A549 (cell line): ENCODE measurements at regions not wholly inside any gene's neighbourhood (a gene's known extent, or its start where the extent isn't known, plus 50 kb on each side); places are given as distances from the start of the nearest gene placed in this dataset.
A peak's percentile ranks its signal among the peaks of the same experiment; 100 is the strongest.

Experiments
- ATAC-seq, 2 experiments: fragments of 200-7000 bp in 1 of 2; fragments of >200 bp in 1 of 2; cut with Nextera tagmentation in 1 of 2; cut with Tn5 transposase in 1 of 2; 3 replicates each; pipeline versions ENCODE4 v1.8.0 to v1.9.1; 2018 to 2020; ENCODE audit warnings: mild to moderate bottlenecking in 1 of 2, moderate library complexity in 1 of 2
- CTCF ChIA-PET: fragments of 300-600 bp; sonication (Branson Sonifier 250); formaldehyde crosslinking; extraction: SDS; loops from one replicate; lab custom pipeline; 2021; ENCODE audit warnings: antibody characterized with exemption, inconsistent platforms; lab: Yijun Ruan, JAX
- POLR2A ChIA-PET: fragments of 350-600 bp; formaldehyde crosslinking; extraction: SDS; loops from one replicate; lab custom pipeline; 2021; ENCODE audit warnings: antibody characterized with exemption, inconsistent platforms; lab: Yijun Ruan, JAX
- DNase-seq, 2 experiments: peaks; one replicate each; pipeline versions ENCODE4 v3.0.0 to v3.0.0-alpha.2; 2011 to 2016; ENCODE audit warnings: low read depth in 1 of 2, low spot score in 1 of 2
- FAIRE-seq: peaks from 2 replicates; lab custom pipeline; 2011; peaks lifted over from hg19 to GRCh38; lab: Jason Lieb, UNC
- H3K27ac ChIP-seq, 2 experiments: fragments of >200 bp; sonication (Bioruptor Twin); formaldehyde crosslinking; 3 replicates each; pipeline ENCODE4 v1.5.1; 2016 to 2017
- H3K4me1 ChIP-seq: fragments of >200 bp; sonication (Bioruptor Twin); formaldehyde crosslinking; 3 replicates; pipeline ENCODE4 v1.6.1; 2016
- H3K4me2 ChIP-seq: fragments of >200 bp; sonication (Bioruptor Twin); formaldehyde crosslinking; 3 replicates; pipeline ENCODE4 v1.6.1; 2016
- H3K4me3 ChIP-seq: fragments of >200 bp; sonication (Bioruptor Twin); formaldehyde crosslinking; 3 replicates; pipeline ENCODE4 v1.5.1; 2016
- H3K9me3 ChIP-seq: fragments of >200 bp; sonication (Bioruptor Twin); formaldehyde crosslinking; 3 replicates; pipeline ENCODE4 v1.6.1; 2016
- CBX2 ChIP-seq: fragments of 200-600 bp; sonication (generic); IDR thresholded peaks from 2 replicates; pipeline ENCODE4 v1.6.1; 2016; ENCODE audit warnings: low read depth, mild to moderate bottlenecking, borderline replicate concordance
- CBX8 ChIP-seq: fragments of 200-600 bp; sonication (generic); IDR thresholded peaks from 2 replicates; pipeline ENCODE4 v1.6.1; 2016
- CEBPB ChIP-seq, 2 experiments: fragments of >200 bp in 1 of 2; sonication (Bioruptor Twin) in 1 of 2; formaldehyde crosslinking in 1 of 2; IDR thresholded peaks; 2 replicates each; pipeline ENCODE4 v1.6.1; 2012 to 2016
- EHF ChIP-seq: fragments of 250-450 bp; sonication (Bioruptor Pico); IDR thresholded peaks from 2 replicates; pipeline ENCODE4 v1.5.0; 2020; ENCODE audit warnings: mild to moderate bottlenecking
- EP300 ChIP-seq, 2 experiments: fragments of >200 bp; sonication (Bioruptor Twin); formaldehyde crosslinking; IDR thresholded peaks; 2 replicates in 1 of 2; 3 replicates in 1 of 2; pipeline ENCODE4 v1.6.1; 2016 to 2017
- FOSL2 ChIP-seq, 2 experiments: fragments of 450-650 bp in 1 of 2; fragments of >200 bp in 1 of 2; sonication (Bioruptor Twin) in 1 of 2; formaldehyde crosslinking; IDR thresholded peaks; 2 replicates each; pipeline versions ENCODE4 v1.5.0 to v1.6.1; 2016 to 2020; ENCODE audit warnings: mild to moderate bottlenecking in 1 of 2, moderate library complexity in 1 of 2
- FOXS1 ChIP-seq: fragments of 250-450 bp; sonication (Bioruptor Pico); IDR thresholded peaks from 2 replicates; pipeline ENCODE4 v1.5.0; 2020; ENCODE audit warnings: mild to moderate bottlenecking, moderate library complexity
- GATA3 ChIP-seq: IDR thresholded peaks from 2 replicates; pipeline ENCODE4 v1.6.1; 2012; ENCODE audit warnings: borderline replicate concordance
- HES2 ChIP-seq: fragments of >200 bp; sonication (Bioruptor Twin); formaldehyde crosslinking; IDR thresholded peaks from 2 replicates; pipeline ENCODE4 v1.6.1; 2016
- HMGXB4 ChIP-seq: fragments of 250-450 bp; sonication (Bioruptor Pico); IDR thresholded peaks from 2 replicates; pipeline ENCODE4 v1.5.0; 2021; ENCODE audit warnings: mild to moderate bottlenecking, moderate library complexity, borderline replicate concordance
- HOXA7 ChIP-seq: fragments of 250-450 bp; sonication (Bioruptor Pico); IDR thresholded peaks from 2 replicates; pipeline ENCODE4 v1.5.0; 2020; ENCODE audit warnings: mild to moderate bottlenecking, moderate library complexity
- JUN ChIP-seq, 2 experiments: fragments of >200 bp; sonication (Bioruptor Twin); formaldehyde crosslinking; IDR thresholded peaks; 2 replicates in 1 of 2; 3 replicates in 1 of 2; pipeline ENCODE4 v1.6.1; 2016 to 2017
- JUNB ChIP-seq: fragments of >200 bp; sonication (Bioruptor Twin); formaldehyde crosslinking; IDR thresholded peaks from 2 replicates; pipeline ENCODE4 v1.6.1; 2016
- KDM1A ChIP-seq: fragments of 200-600 bp; sonication (generic); IDR thresholded peaks from 2 replicates; pipeline ENCODE4 v1.6.1; 2016; ENCODE audit warnings: low read depth, mild to moderate bottlenecking
- MAFK ChIP-seq: fragments of 450-650 bp; IDR thresholded peaks from 2 replicates; pipeline ENCODE4 v1.6.1; 2014; ENCODE audit not compliant: partially characterized antibody
- MYC ChIP-seq: IDR thresholded peaks from 2 replicates; pipeline ENCODE4 v1.6.1; 2012; ENCODE audit warnings: mild to moderate bottlenecking, inconsistent platforms, low read length, improper control_type of control experiment, borderline replicate concordance
- NFE2L2 ChIP-seq: fragments of 150-350 bp; conservative IDR thresholded peaks from 2 replicates; pipeline ENCODE4 v1.6.1; 2014; ENCODE audit warnings: low read length
- PHF8 ChIP-seq: fragments of 200-600 bp; sonication (generic); IDR thresholded peaks from 2 replicates; pipeline ENCODE4 v1.6.1; 2016; ENCODE audit warnings: low read depth, mild to moderate bottlenecking, antibody characterized with exemption, moderate library complexity, borderline replicate concordance
- RAD21 ChIP-seq, 2 experiments: fragments of >200 bp in 1 of 2; sonication (Bioruptor Twin) in 1 of 2; formaldehyde crosslinking in 1 of 2; IDR thresholded peaks in 1 of 2; conservative IDR thresholded peaks in 1 of 2; 2 replicates in 1 of 2; 3 replicates in 1 of 2; pipeline ENCODE4 v1.6.1; 2012 to 2018; ENCODE audit warnings: inconsistent platforms in 1 of 2
- RARB ChIP-seq: fragments of 250-450 bp; sonication (Bioruptor Pico); IDR thresholded peaks from 2 replicates; pipeline ENCODE4 v1.8.0; 2021; ENCODE audit warnings: mild to moderate bottlenecking, moderate library complexity
- RCOR1 ChIP-seq: fragments of 150-350 bp; IDR thresholded peaks from 2 replicates; pipeline ENCODE4 v1.6.1; 2014; ENCODE audit warnings: antibody characterized with exemption, low read length, low read depth
- REST ChIP-seq: fragments of 200-600 bp; sonication (generic); IDR thresholded peaks from 2 replicates; pipeline ENCODE4 v1.6.1; 2016; ENCODE audit warnings: antibody characterized with exemption, mild to moderate bottlenecking, moderate library complexity
- RFX5 ChIP-seq: fragments of 450-650 bp; IDR thresholded peaks from 2 replicates; pipeline ENCODE4 v1.7.1; 2014; ENCODE audit warnings: antibody characterized with exemption, mild to moderate bottlenecking, moderate library complexity
- SMC3 ChIP-seq: fragments of >200 bp; sonication (Bioruptor Twin); formaldehyde crosslinking; IDR thresholded peaks from 3 replicates; pipeline ENCODE4 v1.6.1; 2018; ENCODE audit warnings: inconsistent platforms
- TP53 ChIP-seq: fragments of 250-450 bp; sonication (Bioruptor Pico); IDR thresholded peaks from 2 replicates; pipeline ENCODE4 v1.5.0; 2021; ENCODE audit warnings: mild to moderate bottlenecking, moderate library complexity
- ZC3H11A ChIP-seq: fragments of 450-650 bp; IDR thresholded peaks from 2 replicates; pipeline ENCODE4 v1.6.1; 2014; ENCODE audit warnings: antibody characterized with exemption, mild to moderate bottlenecking
- ZFP36 ChIP-seq: fragments of 450-650 bp; IDR thresholded peaks from 2 replicates; pipeline ENCODE4 v1.6.1; 2014; ENCODE audit warnings: borderline replicate concordance; ENCODE audit not compliant: partially characterized antibody
- ZSCAN20 ChIP-seq: fragments of 250-450 bp; sonication (Bioruptor Pico); IDR thresholded peaks from 2 replicates; pipeline ENCODE4 v1.8.0; 2022; ENCODE audit warnings: mild to moderate bottlenecking, moderate library complexity
- WGBS: methylation state at CpG from one replicate; pipeline ENCODE4 v1.1.6; 2017; ENCODE audit errors: missing lambda C conversion rate; 5-methylcytosine and 5-hydroxymethylcytosine counted together
- TF ChIP-seq, protein P1 (sequence below): fragments of 150-350 bp; IDR thresholded peaks from 2 replicates; pipeline ENCODE4 v1.6.1; 2014; ENCODE audit warnings: low read depth, mild to moderate bottlenecking, low read length
- TF ChIP-seq, protein P2 (sequence below): fragments of >200 bp; sonication (Bioruptor Twin); formaldehyde crosslinking; IDR thresholded peaks from 3 replicates; pipeline ENCODE4 v1.5.1; 2016

DNA sequence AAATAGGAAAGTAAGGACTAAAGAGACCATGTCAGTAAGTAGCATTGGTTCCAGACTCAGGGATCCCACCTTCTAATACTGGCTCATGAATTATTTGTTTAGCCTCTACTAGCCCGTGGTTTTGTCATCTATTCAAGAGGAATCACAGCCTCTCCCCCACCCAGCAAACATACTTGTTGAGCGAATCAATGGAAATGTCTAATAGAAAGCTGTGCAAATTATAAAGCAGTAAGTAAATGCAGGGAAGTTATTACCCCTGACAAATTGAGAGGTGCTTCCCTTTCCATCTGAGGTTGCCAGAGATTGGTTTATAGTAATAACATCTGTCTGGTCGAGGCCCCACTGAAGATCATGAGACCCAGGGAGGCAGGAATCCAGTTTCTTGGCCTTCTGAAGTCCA is 219.3 kb upstream of the OSR1 start:
- peak overlapping the region; percentile 58 for H3K4me2 ChIP-seq
- peaks cover 66% of the 10 kb centered on the region for H3K4me1 ChIP-seq
- FAIRE-seq (peak; percentile 23), DNase-seq (peak in 1 of 2 experiments; percentile 47), ATAC-seq (peak in 1 of 2 experiments; percentile 61; a peak in 3 of 6 replicates)
- POLR2A ChIA-PET = no interaction called here
- no peak overlapping the region for H3K4me3 ChIP-seq
- TF ChIP-seq FOSL2 (IDR thresholded peaks at IDR 0.05) = no peak
- peak; percentile 18; the same call in 1 of the 2 replicates for TF ChIP-seq FOSL2 (CRISPR knock-in tag; IDR thresholded peaks at IDR 0.05)
- no peak for TF ChIP-seq JUNB
- H3K27ac ChIP-seq = peak overlapping the region; percentile 43 to 58; a peak in 4 of 6 replicates
- CTCF ChIA-PET = interaction anchor here (0.6 to 1.1 kb wide), 3 partner anchors 90 to 1113 kb away, joined by 3 to 4 read pairs (median 4); no protein-coding TSS in a partner anchor
- 26% methylated on average over 3 of the region's 3 CpGs for WGBS
- no peaks in the 10 kb centered on the region for H3K9me3 ChIP-seq

- ATAC-seq = peak; percentile 54 to 75; a peak in 5 of 6 replicates
- no peak overlapping the region for H3K4me3 ChIP-seq
- DNase-seq = peak in 1 of 2 experiments; percentile 80
- ChIA-PET POLR2A (no interaction called here), CTCF (no interaction called here)
- FAIRE-seq = peak; percentile 87
- peak overlapping the region; percentile 58 for H3K4me2 ChIP-seq
- H3K9me3 ChIP-seq = no peaks in the 10 kb centered on the region
- H3K27ac ChIP-seq = peak overlapping the region; percentile 45 to 55
- WGBS = 4% methylated on average over 3 of the region's 3 CpGs
- peaks cover 66% of the 10 kb centered on the region for H3K4me1 ChIP-seq
- no peak for TF ChIP-seq FOXS1 (CRISPR knock-in tag)
- TF ChIP-seq CBX2 = no peak
- no peak for TF ChIP-seq NFE2L2
- peak; percentile 25 for TF ChIP-seq ZFP36
- TF ChIP-seq HMGXB4 (CRISPR knock-in tag) = no peak
- no peak for TF ChIP-seq PHF8
- TF ChIP-seq, protein P1, sequence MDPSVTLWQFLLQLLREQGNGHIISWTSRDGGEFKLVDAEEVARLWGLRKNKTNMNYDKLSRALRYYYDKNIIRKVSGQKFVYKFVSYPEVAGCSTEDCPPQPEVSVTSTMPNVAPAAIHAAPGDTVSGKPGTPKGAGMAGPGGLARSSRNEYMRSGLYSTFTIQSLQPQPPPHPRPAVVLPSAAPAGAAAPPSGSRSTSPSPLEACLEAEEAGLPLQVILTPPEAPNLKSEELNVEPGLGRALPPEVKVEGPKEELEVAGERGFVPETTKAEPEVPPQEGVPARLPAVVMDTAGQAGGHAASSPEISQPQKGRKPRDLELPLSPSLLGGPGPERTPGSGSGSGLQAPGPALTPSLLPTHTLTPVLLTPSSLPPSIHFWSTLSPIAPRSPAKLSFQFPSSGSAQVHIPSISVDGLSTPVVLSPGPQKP = no peak
- no peak for TF ChIP-seq EHF (CRISPR knock-in tag)
- TF ChIP-seq HES2 = no peak
- no peak for TF ChIP-seq RFX5
- 0 out of 5 replicates have a peak, but pooled peaks have one; percentile 31 to 42 for TF ChIP-seq JUN (IDR thresholded peaks at IDR 0.05)
- no peak for TF ChIP-seq KDM1A
- peak; percentile 23 to 40; a peak in 2 of 5 replicates for TF ChIP-seq RAD21 (conservative IDR thresholded peaks at IDR 0.05 in 1 of 2, IDR thresholded peaks at IDR 0.05 in 1 of 2)
- TF ChIP-seq CEBPB (IDR thresholded peaks at IDR 0.05) = peak; percentile 53 to 78; a peak in 3 of 4 replicates
- no peak for TF ChIP-seq REST
- TF ChIP-seq ZC3H11A = no peak
- no peak for TF ChIP-seq RCOR1
- TF ChIP-seq MAFK = no peak
- TF ChIP-seq EP300 (IDR thresholded peaks at IDR 0.05) = peak; percentile 36 to 42; a peak in 2 of 5 replicates
- TF ChIP-seq MYC = no peak
- TF ChIP-seq RARB (CRISPR knock-in tag) = no peak
- no peak for TF ChIP-seq HOXA7 (CRISPR knock-in tag)
- TF ChIP-seq, protein P2, sequence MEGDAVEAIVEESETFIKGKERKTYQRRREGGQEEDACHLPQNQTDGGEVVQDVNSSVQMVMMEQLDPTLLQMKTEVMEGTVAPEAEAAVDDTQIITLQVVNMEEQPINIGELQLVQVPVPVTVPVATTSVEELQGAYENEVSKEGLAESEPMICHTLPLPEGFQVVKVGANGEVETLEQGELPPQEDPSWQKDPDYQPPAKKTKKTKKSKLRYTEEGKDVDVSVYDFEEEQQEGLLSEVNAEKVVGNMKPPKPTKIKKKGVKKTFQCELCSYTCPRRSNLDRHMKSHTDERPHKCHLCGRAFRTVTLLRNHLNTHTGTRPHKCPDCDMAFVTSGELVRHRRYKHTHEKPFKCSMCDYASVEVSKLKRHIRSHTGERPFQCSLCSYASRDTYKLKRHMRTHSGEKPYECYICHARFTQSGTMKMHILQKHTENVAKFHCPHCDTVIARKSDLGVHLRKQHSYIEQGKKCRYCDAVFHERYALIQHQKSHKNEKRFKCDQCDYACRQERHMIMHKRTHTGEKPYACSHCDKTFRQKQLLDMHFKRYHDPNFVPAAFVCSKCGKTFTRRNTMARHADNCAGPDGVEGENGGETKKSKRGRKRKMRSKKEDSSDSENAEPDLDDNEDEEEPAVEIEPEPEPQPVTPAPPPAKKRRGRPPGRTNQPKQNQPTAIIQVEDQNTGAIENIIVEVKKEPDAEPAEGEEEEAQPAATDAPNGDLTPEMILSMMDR = no peak
- no peak for TF ChIP-seq TP53 (CRISPR knock-in tag)
- no peak for TF ChIP-seq ZSCAN20 (CRISPR knock-in tag)
- peak; percentile 19; the same call in 1 of the 3 replicates for TF ChIP-seq SMC3
- TF ChIP-seq GATA3 = peak; percentile 82
- no peak for TF ChIP-seq CBX8
Measured at GRCh38 chr2:19576411-19576810, 218.0 kb upstream of the OSR1 start.
